GM12878 (cell line): ENCODE measurements at regions not wholly inside any gene's neighbourhood (a gene's known extent, or its start where the extent isn't known, plus 50 kb on each side); places are given as distances from the start of the nearest gene placed in this dataset.

Source experiments
- ATAC-seq: fragments of 200-7000 bp; cut with Tn5 transposase; 3 replicates; pipeline ENCODE4 v1.9.1; 2020; ENCODE audit warnings: mild to moderate bottlenecking, moderate library complexity
- BruUV-seq: library from RNA; stranded (reverse); fragments of 400-500 nt; replicated peaks from 2 replicates; lab custom pipeline; 2021; lab: Mats Ljungman, UMichigan
- CTCF ChIA-PET: fragments of 300-600 bp; sonication (Branson Sonifier 250); formaldehyde crosslinking; extraction: SDS; loops from one replicate; lab custom pipeline; 2021; ENCODE audit warnings: inconsistent platforms; lab: Yijun Ruan, JAX
- POLR2A ChIA-PET: fragments of 350-600 bp; formaldehyde crosslinking; extraction: SDS; loops from one replicate; lab custom pipeline; 2021; ENCODE audit warnings: inconsistent platforms; lab: Charles Lee
- RAD21 ChIA-PET: fragments of 300-600 bp; sonication (Branson Sonifier 250); formaldehyde crosslinking; loops from one replicate; lab custom pipeline; 2023; ENCODE audit warnings: antibody characterized with exemption; ENCODE audit not compliant: unreplicated experiment; lab: Charles Lee
- SMC1A ChIA-PET: fragments of 300-600 bp; sonication (Branson Sonifier 250); formaldehyde crosslinking; loops from one replicate; lab custom pipeline; 2023; ENCODE audit not compliant: unreplicated experiment, uncharacterized antibody; lab: Charles Lee
- DNase-seq: peaks from one replicate; pipeline ENCODE4 v3.0.0-alpha.2; 2011; ENCODE audit warnings: low read depth, low spot score
- FAIRE-seq: peaks from 3 replicates; lab custom pipeline; 2011; peaks lifted over from hg19 to GRCh38; lab: Jason Lieb, UNC
- H2AFZ ChIP-seq: 2 replicates; pipeline ENCODE4 v1.6.0; 2011; ENCODE audit warnings: low read depth, low read length, control low read depth; ENCODE audit not compliant: control insufficient read depth
- H3K27ac ChIP-seq: 2 replicates; pipeline ENCODE4 v1.5.1; 2011; ENCODE audit warnings: control low read depth; ENCODE audit not compliant: control insufficient read depth, insufficient read depth
- H3K27me3 ChIP-seq, 2 experiments: replicated peaks in 1 of 2; 2 replicates each; pipeline versions ENCODE4 v1.6.0 to v1.6.1; 2011; ENCODE audit warnings: low read length in 1 of 2; ENCODE audit not compliant: control insufficient read depth in 2 of 2, insufficient read depth in 2 of 2
- H3K36me3 ChIP-seq, 2 experiments: 2 replicates each; pipeline ENCODE4 v1.5.1; 2011; ENCODE audit warnings: low read length in 1 of 2; ENCODE audit not compliant: control insufficient read depth in 2 of 2, insufficient read depth in 2 of 2
- H3K4me1 ChIP-seq: 2 replicates; pipeline ENCODE4 v1.6.1; 2011; ENCODE audit warnings: mild to moderate bottlenecking, low read length, moderate library complexity, mixed read lengths; ENCODE audit not compliant: control insufficient read depth, insufficient read depth
- H3K4me2 ChIP-seq: 2 replicates; pipeline ENCODE4 v1.6.0; 2011; ENCODE audit warnings: control low read depth; ENCODE audit not compliant: control insufficient read depth, insufficient read depth
- H3K4me3 ChIP-seq: fragments of 200-600 bp; sonication (generic); 2 replicates; pipeline ENCODE4 v1.5.1; 2016
- H3K79me2 ChIP-seq: 2 replicates; pipeline ENCODE4 v1.6.0; 2011; ENCODE audit warnings: low read length; ENCODE audit not compliant: control insufficient read depth, insufficient read depth
- H3K9ac ChIP-seq: 2 replicates; pipeline ENCODE4 v1.8.0; 2011; ENCODE audit warnings: low read length, control low read depth, mixed read lengths; ENCODE audit not compliant: control insufficient read depth, insufficient read depth
- H3K9me3 ChIP-seq: replicated peaks from 3 replicates; pipeline ENCODE4 v1.5.1; 2011; ENCODE audit warnings: mild to moderate bottlenecking, low read length; ENCODE audit not compliant: control insufficient read depth, insufficient read depth
- H4K20me1 ChIP-seq: 2 replicates; pipeline ENCODE4 v1.6.0; 2011; ENCODE audit not compliant: control insufficient read depth, insufficient read depth
- ATF7 ChIP-seq: fragments of 450-650 bp; IDR thresholded peaks from 2 replicates; pipeline ENCODE4 v1.6.1; 2016; ENCODE audit warnings: low read depth, mild to moderate bottlenecking
- BCL3 ChIP-seq: IDR thresholded peaks from 2 replicates; pipeline ENCODE4 v1.6.1; 2011; ENCODE audit warnings: borderline replicate concordance, low read depth, mild to moderate bottlenecking, moderate library complexity, low read length; ENCODE audit not compliant: insufficient read depth, poor library complexity, severe bottlenecking
- CHD1 ChIP-seq: IDR thresholded peaks from 2 replicates; pipeline ENCODE4 v1.6.1; 2012; ENCODE audit warnings: low read depth, low read length, improper control_type of control experiment
- IKZF1 ChIP-seq: fragments of 450-650 bp; conservative IDR thresholded peaks from 2 replicates; pipeline ENCODE4 v1.6.1; 2017; ENCODE audit warnings: antibody characterized with exemption, mild to moderate bottlenecking
- IKZF2 ChIP-seq, 2 experiments: fragments of 450-650 bp; IDR thresholded peaks; 2 replicates each; pipeline ENCODE4 v1.6.1; 2017; ENCODE audit warnings: mild to moderate bottlenecking in 2 of 2, moderate library complexity in 2 of 2
- KDM1A ChIP-seq: fragments of 200-600 bp; sonication (generic); IDR thresholded peaks from 2 replicates; pipeline ENCODE4 v1.6.1; 2016; ENCODE audit warnings: borderline replicate concordance
- MTA3 ChIP-seq: IDR thresholded peaks from 2 replicates; pipeline ENCODE4 v1.6.1; 2012; ENCODE audit warnings: low read length, inconsistent platforms, borderline replicate concordance
- NFIC ChIP-seq: IDR thresholded peaks from 2 replicates; pipeline ENCODE4 v1.6.1; 2012; ENCODE audit warnings: low read depth, mild to moderate bottlenecking, inconsistent platforms, low read length, moderate library complexity
- NFYB ChIP-seq: IDR thresholded peaks from 2 replicates; pipeline ENCODE4 v1.6.1; 2011; ENCODE audit warnings: low read depth, mild to moderate bottlenecking, low read length, improper control_type of control experiment, moderate library complexity; ENCODE audit not compliant: insufficient read depth
- NR2C1 ChIP-seq: fragments of 450-650 bp; IDR thresholded peaks from 2 replicates; pipeline ENCODE4 v1.6.1; 2017; ENCODE audit warnings: antibody characterized with exemption, mild to moderate bottlenecking, moderate library complexity
- PML ChIP-seq: IDR thresholded peaks from 2 replicates; pipeline ENCODE4 v1.6.1; 2012; ENCODE audit warnings: low read length, inconsistent platforms
- POLR2A ChIP-seq: IDR thresholded peaks from 2 replicates; pipeline ENCODE4 v1.6.1; 2011; ENCODE audit warnings: low read depth, mild to moderate bottlenecking, low read length
- PRDM15 ChIP-seq: fragments of 450-650 bp; formaldehyde crosslinking; IDR thresholded peaks from 2 replicates; pipeline ENCODE4 v1.4.0; 2020; ENCODE audit warnings: mild to moderate bottlenecking, moderate library complexity
- ZNF24 ChIP-seq: fragments of 450-650 bp; IDR thresholded peaks from 2 replicates; pipeline ENCODE4 v1.6.1; 2017; ENCODE audit warnings: antibody characterized with exemption, mild to moderate bottlenecking
- ZNF384 ChIP-seq: IDR thresholded peaks from 2 replicates; pipeline ENCODE4 v1.6.1; 2012; ENCODE audit warnings: low read depth, mild to moderate bottlenecking, low read length, improper control_type of control experiment, borderline replicate concordance
- in situ Hi-C: fragments of 300-500 bp; cut with MboI; formaldehyde crosslinking; loops from 9 replicates; pipeline ENCODE4 v1.14.3; 2018; ENCODE audit warnings: mixed read lengths
- intact Hi-C: fragments of 100-400 bp; cut with micrococcal nuclease; formaldehyde crosslinking; loops from one replicate; pipeline ENCODE4 v1.14.2; 2022; ENCODE audit not compliant: unreplicated experiment

GRCh38 chrX:106247162-106247561, 79.1 kb downstream of the PWWP3B start:
- intact Hi-C loops = no loop called here
- no peaks in the 10 kb centered on the region for H3K27me3 ChIP-seq
- no peak overlapping the region for H3K9ac ChIP-seq
- ATAC-seq (no peak), FAIRE-seq (no peak), DNase-seq (no peak)
- no peak overlapping the region for H3K27ac ChIP-seq
- no peaks in the 10 kb centered on the region for H3K4me1 ChIP-seq
- in situ Hi-C loops = no loop called here
- BruUV-seq = no TSS peak
- no peaks in the 10 kb centered on the region for H3K79me2 ChIP-seq
- CTCF ChIA-PET = no interaction called here
- H3K9me3 ChIP-seq = no peaks in the 10 kb centered on the region
- no peaks in the 10 kb centered on the region for H4K20me1 ChIP-seq
- POLR2A ChIA-PET = no interaction called here
- H3K4me3 ChIP-seq = no peak overlapping the region
- TF ChIP-seq PRDM15 (CRISPR knock-in tag) (no peak), CHD1 (no peak), ZNF384 (no peak), IKZF2 (IDR thresholded peaks at IDR 0.05) (no peak), POLR2A (no peak), NFYB (no peak), IKZF1 (no peak), NFIC (no peak), ATF7 (no peak), MTA3 (no peak), PML (no peak), KDM1A (no peak), BCL3 (no peak), ZNF24 (no peak), NR2C1 (no peak)
- no peak overlapping the region for H2AFZ ChIP-seq
- SMC1A ChIA-PET = no interaction called here
- RAD21 ChIA-PET = no interaction called here
- no peak overlapping the region for H3K4me2 ChIP-seq
- no peaks in the 10 kb centered on the region for H3K36me3 ChIP-seq
